AG09319 (cell line): ENCODE measurements at regions not wholly inside any gene's neighbourhood (a gene's known extent, or its start where the extent isn't known, plus 50 kb on each side); places are given as distances from the start of the nearest gene placed in this dataset.
A peak's percentile ranks its signal among the peaks of the same experiment; 100 is the strongest.

Source experiments
- DNase-seq: peaks from one replicate; pipeline ENCODE4 v3.0.0-alpha.2; 2010; ENCODE audit warnings: low read depth; ENCODE audit errors: extremely low read depth
- TF ChIP-seq, protein P1 (sequence below): IDR thresholded peaks from 2 replicates; pipeline ENCODE4 v1.5.1; 2011; ENCODE audit warnings: low read depth, mild to moderate bottlenecking, inconsistent platforms, low read length, moderate library complexity

DNA sequence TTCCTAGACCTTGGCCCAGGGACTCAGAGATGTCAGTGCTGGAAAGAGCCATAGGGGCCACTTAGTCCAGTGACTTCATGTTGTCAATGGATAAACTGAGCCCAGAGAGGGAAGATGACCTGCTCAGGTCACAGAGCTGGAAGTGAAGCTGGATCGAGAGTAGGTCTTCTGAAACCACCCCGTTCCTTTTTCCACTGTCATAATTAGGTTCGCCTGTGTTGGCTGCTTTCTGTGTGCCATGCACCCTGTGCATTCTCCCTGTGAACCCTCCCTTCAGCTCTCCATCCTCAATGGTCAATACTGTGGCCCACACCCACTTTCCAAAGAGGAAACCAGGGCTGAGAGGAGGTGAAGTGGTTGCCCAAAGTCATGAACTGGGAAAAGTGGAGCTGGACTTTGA lies 74.8 kb downstream of the CCR1 start:
- TF ChIP-seq, protein P1, sequence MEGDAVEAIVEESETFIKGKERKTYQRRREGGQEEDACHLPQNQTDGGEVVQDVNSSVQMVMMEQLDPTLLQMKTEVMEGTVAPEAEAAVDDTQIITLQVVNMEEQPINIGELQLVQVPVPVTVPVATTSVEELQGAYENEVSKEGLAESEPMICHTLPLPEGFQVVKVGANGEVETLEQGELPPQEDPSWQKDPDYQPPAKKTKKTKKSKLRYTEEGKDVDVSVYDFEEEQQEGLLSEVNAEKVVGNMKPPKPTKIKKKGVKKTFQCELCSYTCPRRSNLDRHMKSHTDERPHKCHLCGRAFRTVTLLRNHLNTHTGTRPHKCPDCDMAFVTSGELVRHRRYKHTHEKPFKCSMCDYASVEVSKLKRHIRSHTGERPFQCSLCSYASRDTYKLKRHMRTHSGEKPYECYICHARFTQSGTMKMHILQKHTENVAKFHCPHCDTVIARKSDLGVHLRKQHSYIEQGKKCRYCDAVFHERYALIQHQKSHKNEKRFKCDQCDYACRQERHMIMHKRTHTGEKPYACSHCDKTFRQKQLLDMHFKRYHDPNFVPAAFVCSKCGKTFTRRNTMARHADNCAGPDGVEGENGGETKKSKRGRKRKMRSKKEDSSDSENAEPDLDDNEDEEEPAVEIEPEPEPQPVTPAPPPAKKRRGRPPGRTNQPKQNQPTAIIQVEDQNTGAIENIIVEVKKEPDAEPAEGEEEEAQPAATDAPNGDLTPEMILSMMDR = no peak
- DNase-seq = no peak

GRCh38 chr3:46132565-46132964 lies 75.5 kb downstream of the CCR1 start:
- no peak for DNase-seq
- TF ChIP-seq, protein P1 = no peak

- TF ChIP-seq, protein P1 = no peak
- no peak for DNase-seq
Observed at GRCh38 chr3:46131884-46132450, 76.1 kb downstream of the CCR1 start.

DNA sequence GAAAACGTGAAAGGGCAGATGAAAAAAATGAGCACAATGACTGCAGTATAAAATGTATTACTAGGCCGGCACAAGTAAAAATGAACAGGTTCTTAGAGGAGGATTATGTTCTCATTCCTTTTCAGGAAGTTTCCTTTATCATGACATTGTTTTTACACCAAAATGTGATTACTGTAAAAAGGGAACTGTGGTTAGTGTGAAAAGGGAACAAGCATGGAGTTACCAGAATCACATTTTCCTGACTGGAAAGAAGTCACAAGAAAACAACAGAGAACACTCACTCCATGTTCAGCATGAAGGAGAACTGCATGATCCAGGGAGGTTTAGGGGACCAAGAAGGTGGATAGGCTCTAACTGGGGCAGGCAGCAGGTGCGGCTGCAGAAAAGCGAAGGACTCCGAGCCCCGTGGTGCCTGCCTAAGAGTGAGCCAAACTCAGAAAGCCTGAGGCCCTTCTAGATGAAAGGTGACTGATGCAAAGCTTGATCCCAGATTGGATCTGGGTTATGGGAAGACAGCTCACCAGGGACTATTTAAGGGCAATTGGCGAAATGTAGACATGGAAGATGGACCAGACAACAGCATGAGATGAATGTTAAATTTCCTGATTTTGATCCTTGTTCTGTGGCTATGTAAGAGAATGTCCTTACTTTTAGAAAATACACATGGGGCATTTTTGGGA lies 77.3 kb downstream of the CCR1 start:
- TF ChIP-seq, protein P1 = no peak
- no peak for DNase-seq

DNA sequence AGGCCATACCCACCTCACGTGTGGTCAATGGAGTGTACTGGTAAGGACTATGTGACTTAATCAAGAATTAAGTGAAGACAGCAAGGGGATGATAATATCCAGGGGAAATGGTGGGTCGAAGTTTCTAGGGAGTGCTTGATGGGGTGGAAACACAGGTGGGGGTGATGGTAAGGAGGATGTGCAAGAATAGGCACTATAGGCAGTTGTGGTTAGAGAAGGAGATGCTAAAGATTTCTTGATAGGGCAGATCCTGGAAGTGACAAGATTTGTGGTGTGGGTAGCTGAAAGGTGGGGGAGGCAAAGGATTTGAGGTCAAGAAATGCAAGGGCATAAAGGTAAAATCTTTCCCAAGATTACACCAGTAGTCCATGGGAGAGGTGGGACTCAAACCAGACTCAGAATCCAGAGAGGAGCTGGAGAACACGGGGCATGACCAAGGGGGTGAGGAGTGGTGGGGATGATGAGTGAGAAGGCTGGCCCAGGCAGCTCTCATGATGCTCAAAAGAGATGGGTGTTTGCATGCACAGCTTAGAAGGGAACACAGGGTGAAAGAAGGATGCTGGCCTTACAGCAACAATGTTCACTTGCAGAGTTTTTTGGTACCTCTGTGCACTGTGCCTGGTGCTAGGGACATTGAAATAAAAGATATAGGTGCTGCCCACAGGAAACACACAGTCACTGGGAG lies 78.4 kb downstream of the CCR1 start:
- TF ChIP-seq, protein P1 = no peak
- DNase-seq = no peak

DNA sequence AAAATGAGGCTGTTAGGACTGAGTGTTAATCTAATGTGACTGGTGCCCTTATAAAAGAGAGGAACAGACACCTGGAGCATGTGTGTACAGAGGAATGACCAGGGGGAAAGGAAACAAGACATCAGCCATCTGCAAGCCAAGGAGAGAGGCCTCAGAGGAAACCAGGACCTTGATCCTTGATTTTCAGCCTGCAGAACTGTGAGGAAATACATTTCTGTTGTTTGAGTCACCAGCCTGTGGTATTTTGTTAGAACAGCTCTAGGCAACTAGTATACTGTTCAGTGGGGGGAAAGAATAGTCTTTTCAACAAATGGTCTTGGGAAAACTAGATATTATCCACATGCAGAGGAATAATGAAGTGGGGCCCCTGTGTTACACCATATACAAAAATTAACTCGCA lies 80.6 kb downstream of the CCR1 start:
- peak; percentile 48 for DNase-seq
- TF ChIP-seq, protein P1 = no peak
